GM12878 (cell line): ENCODE measurements at regions not wholly inside any gene's neighbourhood (a gene's known extent, or its start where the extent isn't known, plus 50 kb on each side); places are given as distances from the start of the nearest gene placed in this dataset.

Source experiments
- ATAC-seq: fragments of 200-7000 bp; cut with Tn5 transposase; 3 replicates; pipeline ENCODE4 v1.9.1; 2020; ENCODE audit warnings: mild to moderate bottlenecking, moderate library complexity
- BruUV-seq: library from RNA; stranded (reverse); fragments of 400-500 nt; replicated peaks from 2 replicates; lab custom pipeline; 2021; lab: Mats Ljungman, UMichigan
- CTCF ChIA-PET: fragments of 300-600 bp; sonication (Branson Sonifier 250); formaldehyde crosslinking; extraction: SDS; loops from one replicate; lab custom pipeline; 2021; ENCODE audit warnings: inconsistent platforms; lab: Yijun Ruan, JAX
- POLR2A ChIA-PET: fragments of 350-600 bp; formaldehyde crosslinking; extraction: SDS; loops from one replicate; lab custom pipeline; 2021; ENCODE audit warnings: inconsistent platforms; lab: Charles Lee
- RAD21 ChIA-PET: fragments of 300-600 bp; sonication (Branson Sonifier 250); formaldehyde crosslinking; loops from one replicate; lab custom pipeline; 2023; ENCODE audit warnings: antibody characterized with exemption; ENCODE audit not compliant: unreplicated experiment; lab: Charles Lee
- SMC1A ChIA-PET: fragments of 300-600 bp; sonication (Branson Sonifier 250); formaldehyde crosslinking; loops from one replicate; lab custom pipeline; 2023; ENCODE audit not compliant: unreplicated experiment, uncharacterized antibody; lab: Charles Lee
- DNase-seq: peaks from one replicate; pipeline ENCODE4 v3.0.0-alpha.2; 2011; ENCODE audit warnings: low read depth, low spot score
- FAIRE-seq: peaks from 3 replicates; lab custom pipeline; 2011; peaks lifted over from hg19 to GRCh38; lab: Jason Lieb, UNC
- H2AFZ ChIP-seq: 2 replicates; pipeline ENCODE4 v1.6.0; 2011; ENCODE audit warnings: low read depth, low read length, control low read depth; ENCODE audit not compliant: control insufficient read depth
- H3K27ac ChIP-seq: 2 replicates; pipeline ENCODE4 v1.5.1; 2011; ENCODE audit warnings: control low read depth; ENCODE audit not compliant: control insufficient read depth, insufficient read depth
- H3K27me3 ChIP-seq, 2 experiments: replicated peaks in 1 of 2; 2 replicates each; pipeline versions ENCODE4 v1.6.0 to v1.6.1; 2011; ENCODE audit warnings: low read length in 1 of 2; ENCODE audit not compliant: control insufficient read depth in 2 of 2, insufficient read depth in 2 of 2
- H3K36me3 ChIP-seq, 2 experiments: 2 replicates each; pipeline ENCODE4 v1.5.1; 2011; ENCODE audit warnings: low read length in 1 of 2; ENCODE audit not compliant: control insufficient read depth in 2 of 2, insufficient read depth in 2 of 2
- H3K4me1 ChIP-seq: 2 replicates; pipeline ENCODE4 v1.6.1; 2011; ENCODE audit warnings: mild to moderate bottlenecking, low read length, moderate library complexity, mixed read lengths; ENCODE audit not compliant: control insufficient read depth, insufficient read depth
- H3K4me2 ChIP-seq: 2 replicates; pipeline ENCODE4 v1.6.0; 2011; ENCODE audit warnings: control low read depth; ENCODE audit not compliant: control insufficient read depth, insufficient read depth
- H3K4me3 ChIP-seq: fragments of 200-600 bp; sonication (generic); 2 replicates; pipeline ENCODE4 v1.5.1; 2016
- H3K79me2 ChIP-seq: 2 replicates; pipeline ENCODE4 v1.6.0; 2011; ENCODE audit warnings: low read length; ENCODE audit not compliant: control insufficient read depth, insufficient read depth
- H3K9ac ChIP-seq: 2 replicates; pipeline ENCODE4 v1.8.0; 2011; ENCODE audit warnings: low read length, control low read depth, mixed read lengths; ENCODE audit not compliant: control insufficient read depth, insufficient read depth
- H3K9me3 ChIP-seq: replicated peaks from 3 replicates; pipeline ENCODE4 v1.5.1; 2011; ENCODE audit warnings: mild to moderate bottlenecking, low read length; ENCODE audit not compliant: control insufficient read depth, insufficient read depth
- H4K20me1 ChIP-seq: 2 replicates; pipeline ENCODE4 v1.6.0; 2011; ENCODE audit not compliant: control insufficient read depth, insufficient read depth
- BACH1 ChIP-seq: fragments of 450-650 bp; IDR thresholded peaks from 2 replicates; pipeline ENCODE4 v1.6.1; 2017; ENCODE audit warnings: mild to moderate bottlenecking, borderline replicate concordance
- GABPA ChIP-seq: IDR thresholded peaks from 2 replicates; pipeline ENCODE4 v1.6.1; 2014; ENCODE audit warnings: antibody characterized with exemption, low read depth, mild to moderate bottlenecking, inconsistent platforms
- NFIC ChIP-seq: IDR thresholded peaks from 2 replicates; pipeline ENCODE4 v1.6.1; 2012; ENCODE audit warnings: low read depth, mild to moderate bottlenecking, inconsistent platforms, low read length, moderate library complexity
- NR2F1 ChIP-seq: fragments of 450-650 bp; conservative IDR thresholded peaks from 2 replicates; pipeline ENCODE4 v1.6.1; 2017; ENCODE audit warnings: mild to moderate bottlenecking
- TARDBP ChIP-seq: IDR thresholded peaks from 2 replicates; pipeline ENCODE4 v1.6.1; 2016; ENCODE audit warnings: borderline replicate concordance
- YY1 ChIP-seq: IDR thresholded peaks from 2 replicates; pipeline ENCODE4 v1.6.1; 2011; ENCODE audit warnings: low read depth, mild to moderate bottlenecking, low read length
- WGBS: methylation state at CpG from one replicate; pipeline ENCODE4 v1.1.6; 2016; ENCODE audit warnings: low lambda C conversion rate; ENCODE audit not compliant: insufficient replicate concordance, insufficient coverage; ENCODE audit errors: missing lambda C conversion rate; 5-methylcytosine and 5-hydroxymethylcytosine counted together
- in situ Hi-C: fragments of 300-500 bp; cut with MboI; formaldehyde crosslinking; loops from 9 replicates; pipeline ENCODE4 v1.14.3; 2018; ENCODE audit warnings: mixed read lengths
- intact Hi-C: fragments of 100-400 bp; cut with micrococcal nuclease; formaldehyde crosslinking; loops from one replicate; pipeline ENCODE4 v1.14.2; 2022; ENCODE audit not compliant: unreplicated experiment
- TF ChIP-seq, protein P1 (sequence below): IDR thresholded peaks from 2 replicates; pipeline ENCODE4 v1.6.1; 2012; ENCODE audit warnings: low read depth, low read length, improper control_type of control experiment
- TF ChIP-seq, protein P2 (sequence below): fragments of 450-650 bp; formaldehyde crosslinking; IDR thresholded peaks from 2 replicates; pipeline ENCODE4 v1.4.0; 2022; ENCODE audit warnings: mild to moderate bottlenecking, moderate library complexity

GRCh38 chr4:66795724-66796123 is 749.6 kb downstream of the CENPC start:
- Histone ChIP-seq H4K20me1 (no peaks in the 10 kb centered on the region), H3K4me2 (no peak overlapping the region), H3K36me3 (no peaks in the 10 kb centered on the region), H3K27ac (no peak overlapping the region), H3K27me3 (no peaks in the 10 kb centered on the region), H3K79me2 (no peaks in the 10 kb centered on the region), H2AFZ (no peak overlapping the region), H3K4me3 (no peak overlapping the region), H3K9me3 (no peaks in the 10 kb centered on the region), H3K9ac (no peak overlapping the region), H3K4me1 (no peaks in the 10 kb centered on the region)
- WGBS = 56% methylated on average over 3 of the region's 3 CpGs
- DNase-seq (no peak), FAIRE-seq (no peak), ATAC-seq (no peak)
- ChIA-PET RAD21 (no interaction called here), POLR2A (no interaction called here), SMC1A (interaction anchor here (0.9 kb wide), 1 partner anchor 9 kb away, joined by 3 read pairs; no protein-coding TSS in a partner anchor), CTCF (no interaction called here)
- intact Hi-C loops = no loop called here
- in situ Hi-C loops = no loop called here
- no TSS peak for BruUV-seq
- TF ChIP-seq YY1 = no peak
- TF ChIP-seq, protein P1, sequence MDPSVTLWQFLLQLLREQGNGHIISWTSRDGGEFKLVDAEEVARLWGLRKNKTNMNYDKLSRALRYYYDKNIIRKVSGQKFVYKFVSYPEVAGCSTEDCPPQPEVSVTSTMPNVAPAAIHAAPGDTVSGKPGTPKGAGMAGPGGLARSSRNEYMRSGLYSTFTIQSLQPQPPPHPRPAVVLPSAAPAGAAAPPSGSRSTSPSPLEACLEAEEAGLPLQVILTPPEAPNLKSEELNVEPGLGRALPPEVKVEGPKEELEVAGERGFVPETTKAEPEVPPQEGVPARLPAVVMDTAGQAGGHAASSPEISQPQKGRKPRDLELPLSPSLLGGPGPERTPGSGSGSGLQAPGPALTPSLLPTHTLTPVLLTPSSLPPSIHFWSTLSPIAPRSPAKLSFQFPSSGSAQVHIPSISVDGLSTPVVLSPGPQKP = no peak
- TF ChIP-seq, protein P2, sequence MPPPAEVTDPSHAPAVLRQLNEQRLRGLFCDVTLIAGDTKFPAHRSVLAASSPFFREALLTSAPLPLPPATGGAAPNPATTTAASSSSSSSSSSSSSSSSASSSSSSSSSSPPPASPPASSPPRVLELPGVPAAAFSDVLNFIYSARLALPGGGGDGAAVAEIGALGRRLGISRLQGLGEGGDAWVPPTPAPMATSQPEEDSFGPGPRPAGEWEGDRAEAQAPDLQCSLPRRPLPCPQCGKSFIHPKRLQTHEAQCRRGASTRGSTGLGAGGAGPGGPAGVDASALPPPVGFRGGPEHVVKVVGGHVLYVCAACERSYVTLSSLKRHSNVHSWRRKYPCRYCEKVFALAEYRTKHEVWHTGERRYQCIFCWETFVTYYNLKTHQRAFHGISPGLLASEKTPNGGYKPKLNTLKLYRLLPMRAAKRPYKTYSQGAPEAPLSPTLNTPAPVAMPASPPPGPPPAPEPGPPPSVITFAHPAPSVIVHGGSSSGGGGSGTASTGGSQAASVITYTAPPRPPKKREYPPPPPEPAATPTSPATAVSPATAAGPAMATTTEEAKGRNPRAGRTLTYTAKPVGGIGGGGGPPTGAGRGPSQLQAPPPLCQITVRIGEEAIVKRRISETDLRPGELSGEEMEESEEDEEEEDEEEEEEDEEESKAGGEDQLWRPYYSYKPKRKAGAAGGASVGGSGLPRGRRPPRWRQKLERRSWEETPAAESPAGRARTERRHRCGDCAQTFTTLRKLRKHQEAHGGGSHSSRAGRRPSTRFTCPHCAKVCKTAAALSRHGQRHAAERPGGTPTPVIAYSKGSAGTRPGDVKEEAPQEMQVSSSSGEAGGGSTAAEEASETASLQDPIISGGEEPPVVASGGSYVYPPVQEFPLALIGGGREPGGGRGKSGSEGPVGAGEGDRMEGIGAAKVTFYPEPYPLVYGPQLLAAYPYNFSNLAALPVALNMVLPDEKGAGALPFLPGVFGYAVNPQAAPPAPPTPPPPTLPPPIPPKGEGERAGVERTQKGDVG (CRISPR knock-in tag) = no peak
- TF ChIP-seq GABPA = no peak
- TF ChIP-seq TARDBP = no peak
- no peak for TF ChIP-seq NR2F1
- no peak for TF ChIP-seq NFIC
- no peak for TF ChIP-seq BACH1
